DMS79 treated with DMSO at 0.1 percent for 48 hours (cell line): ENCODE measurements at regions not wholly inside any gene's neighbourhood (a gene's known extent, or its start where the extent isn't known, plus 50 kb on each side); places are given as distances from the start of the nearest gene placed in this dataset.
"Not testable (repeated sequence)": the region's sequence is repeated elsewhere in the genome, so short reads cannot be mapped to it uniquely, and the experiment has no call there.

Experiments used
- DNase-seq: peaks from one replicate; lab custom pipeline; 2025; lab: John Stamatoyannopoulos, UW

- DNase-seq = no peak
Measured at GRCh38 chr22:44575381-44576268, 77.6 kb upstream of the RTL6 start.

GRCh38 chr22:44574640-44575380, 76.8 kb upstream of the RTL6 start:
- no peak for DNase-seq

GRCh38 chr22:44574057-44574639, 76.1 kb upstream of the RTL6 start:
- no peak for DNase-seq

- no peak for DNase-seq
Measured at GRCh38 chr22:44573451-44573850, 75.4 kb upstream of the RTL6 start.

GRCh38 chr22:44572414-44573207, 74.6 kb upstream of the RTL6 start:
- DNase-seq = no peak

GRCh38 chr22:44571566-44572413, 73.8 kb upstream of the RTL6 start:
- no peak for DNase-seq

GRCh38 chr22:44570476-44571445, 72.7 kb upstream of the RTL6 start:
- no peak for DNase-seq

GRCh38 chr22:44569561-44569991, 71.5 kb upstream of the RTL6 start:
- DNase-seq = no peak

GRCh38 chr22:44567846-44568493, 69.9 kb upstream of the RTL6 start:
- DNase-seq = no peak

- not testable (repeated sequence) for DNase-seq
Measured at GRCh38 chr22:44567378-44567841, 69.4 kb upstream of the RTL6 start.

- no peak for DNase-seq
Measured at GRCh38 chr22:44566911-44567310, 68.9 kb upstream of the RTL6 start.

- DNase-seq = not testable (repeated sequence)
Measured at GRCh38 chr22:44562651-44563050, 64.6 kb upstream of the RTL6 start.

- no peak for DNase-seq
Measured at GRCh38 chr22:44561139-44561840, 63.3 kb upstream of the RTL6 start.

GRCh38 chr22:44558671-44559070, 60.6 kb upstream of the RTL6 start:
- not testable (repeated sequence) for DNase-seq

GRCh38 chr22:44557872-44558271, 59.8 kb upstream of the RTL6 start:
- DNase-seq = not testable (repeated sequence)

GRCh38 chr22:44557064-44557748, 59.2 kb upstream of the RTL6 start:
- no peak for DNase-seq

- DNase-seq = no peak
Measured at GRCh38 chr22:44555597-44555996, 57.6 kb upstream of the RTL6 start.

- DNase-seq = no peak
Measured at GRCh38 chr22:44555046-44555445, 57.0 kb upstream of the RTL6 start.
